Activated naive CD4-positive, alpha-beta T cell treated with anti-CD3 and anti-CD28 coated beads for 36 hours (primary cell): ENCODE measurements at regions not wholly inside any gene's neighbourhood (a gene's known extent, or its start where the extent isn't known, plus 50 kb on each side); places are given as distances from the start of the nearest gene placed in this dataset.

Experiments used
- CTCF ChIA-PET: fragments of 350-600 bp; sonication (Branson Sonifier 250); formaldehyde crosslinking; loops from one replicate; lab custom pipeline; 2021; ENCODE audit warnings: antibody characterized with exemption; lab: Charles Lee
- DNase-seq: peaks from one replicate; pipeline ENCODE4 v3.0.0-alpha.2; 2020
- H3K27ac Mint-ChIP-seq: one replicate; pipeline ENCODE4 v1.8.0; 2021; ENCODE audit warnings: mild to moderate bottlenecking, mixed read lengths
- H3K27me3 Mint-ChIP-seq: one replicate; pipeline ENCODE4 v1.8.0; 2021; ENCODE audit warnings: low read depth, mixed read lengths
- H3K36me3 Mint-ChIP-seq: one replicate; pipeline ENCODE4 v1.8.0; 2021; ENCODE audit warnings: low read depth, mixed read lengths
- H3K4me1 Mint-ChIP-seq: one replicate; pipeline ENCODE4 v1.8.0; 2021; ENCODE audit warnings: low read depth, mixed read lengths
- H3K4me3 Mint-ChIP-seq: one replicate; pipeline ENCODE4 v1.8.0; 2021; ENCODE audit warnings: mild to moderate bottlenecking, moderate library complexity, mixed read lengths
- H3K9me3 Mint-ChIP-seq: one replicate; pipeline ENCODE4 v1.8.0; 2021; ENCODE audit warnings: mixed read lengths
- intact Hi-C: fragments of 100-400 bp; cut with micrococcal nuclease; formaldehyde crosslinking; loops from one replicate; pipeline ENCODE4 v1.15.1; 2023

- no peak overlapping the region for H3K27ac Mint-ChIP-seq
- H3K27me3 Mint-ChIP-seq, result peaks cover 5% of the 10 kb centered on the region
- CTCF ChIA-PET, result no interaction called here
- intact Hi-C loops, result no loop called here
- no peak overlapping the region for H3K4me3 Mint-ChIP-seq
- H3K9me3 Mint-ChIP-seq, result peaks cover 1% of the 10 kb centered on the region
- DNase-seq, result no peak
- no peaks in the 10 kb centered on the region for H3K4me1 Mint-ChIP-seq
- no peaks in the 10 kb centered on the region for H3K36me3 Mint-ChIP-seq
Measured at GRCh38 chr15:47862402-47862801, 145.1 kb downstream of the SEMA6D start.

GRCh38 chr15:47866446-47866845 lies 149.1 kb downstream of the SEMA6D start:
- Mint-ChIP-seq H3K27me3 (peaks cover 1% of the 10 kb centered on the region), H3K27ac (no peak overlapping the region), H3K4me1 (no peaks in the 10 kb centered on the region), H3K9me3 (peaks cover 5% of the 10 kb centered on the region), H3K36me3 (no peaks in the 10 kb centered on the region), H3K4me3 (no peak overlapping the region)
- DNase-seq, result no peak
- CTCF ChIA-PET, result no interaction called here
- intact Hi-C loops, result no loop called here

GRCh38 chr15:47870300-47870955 lies 153.1 kb downstream of the SEMA6D start:
- Mint-ChIP-seq H3K27me3 (peaks cover 10% of the 10 kb centered on the region), H3K27ac (no peak overlapping the region), H3K9me3 (peaks cover 4% of the 10 kb centered on the region), H3K4me3 (no peak overlapping the region), H3K4me1 (no peaks in the 10 kb centered on the region), H3K36me3 (no peaks in the 10 kb centered on the region)
- no peak for DNase-seq
- intact Hi-C loops, result no loop called here
- CTCF ChIA-PET, result no interaction called here

- intact Hi-C loops, result no loop called here
- no peaks in the 10 kb centered on the region for H3K36me3 Mint-ChIP-seq
- peaks cover 10% of the 10 kb centered on the region for H3K27me3 Mint-ChIP-seq
- no peak for DNase-seq
- H3K4me1 Mint-ChIP-seq, result no peaks in the 10 kb centered on the region
- peaks cover 4% of the 10 kb centered on the region for H3K9me3 Mint-ChIP-seq
- no peak overlapping the region for H3K27ac Mint-ChIP-seq
- CTCF ChIA-PET, result no interaction called here
- no peak overlapping the region for H3K4me3 Mint-ChIP-seq
Measured at GRCh38 chr15:47870956-47871625, 153.8 kb downstream of the SEMA6D start.

GRCh38 chr15:47872208-47872607 lies 154.9 kb downstream of the SEMA6D start:
- H3K4me3 Mint-ChIP-seq, result no peak overlapping the region
- H3K36me3 Mint-ChIP-seq, result no peaks in the 10 kb centered on the region
- CTCF ChIA-PET, result interaction anchor here (0.6 kb wide), 1 partner anchor 13 kb away, joined by 3 read pairs; no protein-coding TSS in a partner anchor
- peaks cover 10% of the 10 kb centered on the region for H3K27me3 Mint-ChIP-seq
- intact Hi-C loops, result no loop called here
- no peak for DNase-seq
- no peak overlapping the region for H3K27ac Mint-ChIP-seq
- no peaks in the 10 kb centered on the region for H3K4me1 Mint-ChIP-seq
- H3K9me3 Mint-ChIP-seq, result peaks cover 4% of the 10 kb centered on the region

GRCh38 chr15:47872869-47873432 lies 155.6 kb downstream of the SEMA6D start:
- Mint-ChIP-seq H3K4me1 (no peaks in the 10 kb centered on the region), H3K27ac (no peak overlapping the region), H3K4me3 (no peak overlapping the region), H3K36me3 (no peaks in the 10 kb centered on the region), H3K9me3 (peaks cover 2% of the 10 kb centered on the region), H3K27me3 (peaks cover 9% of the 10 kb centered on the region)
- no peak for DNase-seq
- intact Hi-C loops, result no loop called here
- CTCF ChIA-PET, result no interaction called here

GRCh38 chr15:47876986-47877385 lies 159.7 kb downstream of the SEMA6D start:
- H3K9me3 Mint-ChIP-seq, result no peaks in the 10 kb centered on the region
- no peak overlapping the region for H3K27ac Mint-ChIP-seq
- H3K36me3 Mint-ChIP-seq, result no peaks in the 10 kb centered on the region
- H3K4me3 Mint-ChIP-seq, result no peak overlapping the region
- no peak for DNase-seq
- CTCF ChIA-PET, result no interaction called here
- peaks cover 11% of the 10 kb centered on the region for H3K27me3 Mint-ChIP-seq
- no peaks in the 10 kb centered on the region for H3K4me1 Mint-ChIP-seq
- intact Hi-C loops, result no loop called here

- Mint-ChIP-seq H3K27ac (no peak overlapping the region), H3K4me3 (no peak overlapping the region), H3K9me3 (no peaks in the 10 kb centered on the region), H3K36me3 (no peaks in the 10 kb centered on the region), H3K27me3 (peaks cover 11% of the 10 kb centered on the region), H3K4me1 (no peaks in the 10 kb centered on the region)
- CTCF ChIA-PET, result no interaction called here
- no peak for DNase-seq
- intact Hi-C loops, result no loop called here
Measured at GRCh38 chr15:47877836-47878235, 160.5 kb downstream of the SEMA6D start.

- Mint-ChIP-seq H3K27ac (no peak overlapping the region), H3K4me3 (no peak overlapping the region), H3K4me1 (no peaks in the 10 kb centered on the region), H3K9me3 (no peaks in the 10 kb centered on the region), H3K36me3 (no peaks in the 10 kb centered on the region), H3K27me3 (peaks cover 6% of the 10 kb centered on the region)
- CTCF ChIA-PET, result no interaction called here
- DNase-seq, result no peak
- intact Hi-C loops, result no loop called here
Measured at GRCh38 chr15:47885920-47886319, 168.6 kb downstream of the SEMA6D start.

- no peak overlapping the region for H3K4me3 Mint-ChIP-seq
- no peaks in the 10 kb centered on the region for H3K9me3 Mint-ChIP-seq
- H3K36me3 Mint-ChIP-seq, result no peaks in the 10 kb centered on the region
- intact Hi-C loops, result no loop called here
- H3K27me3 Mint-ChIP-seq, result peaks cover 6% of the 10 kb centered on the region
- CTCF ChIA-PET, result no interaction called here
- H3K27ac Mint-ChIP-seq, result no peak overlapping the region
- no peaks in the 10 kb centered on the region for H3K4me1 Mint-ChIP-seq
- no peak for DNase-seq
Measured at GRCh38 chr15:47887241-47887800, 170.0 kb downstream of the SEMA6D start.

- DNase-seq, result no peak
- no peaks in the 10 kb centered on the region for H3K36me3 Mint-ChIP-seq
- H3K9me3 Mint-ChIP-seq, result peaks cover under 1% of the 10 kb centered on the region
- H3K4me1 Mint-ChIP-seq, result no peaks in the 10 kb centered on the region
- H3K4me3 Mint-ChIP-seq, result no peak overlapping the region
- CTCF ChIA-PET, result no interaction called here
- no peak overlapping the region for H3K27ac Mint-ChIP-seq
- intact Hi-C loops, result no loop called here
- H3K27me3 Mint-ChIP-seq, result peaks cover 6% of the 10 kb centered on the region
Measured at GRCh38 chr15:47888385-47889100, 171.2 kb downstream of the SEMA6D start.

GRCh38 chr15:47890397-47891150 lies 173.3 kb downstream of the SEMA6D start:
- peaks cover 12% of the 10 kb centered on the region for H3K27me3 Mint-ChIP-seq
- H3K27ac Mint-ChIP-seq, result no peak overlapping the region

More at GRCh38 chr15:47890397-47891150, 173.3 kb downstream of the SEMA6D start:
- CTCF ChIA-PET, result interaction anchor here (0.6 to 0.8 kb wide), 2 partner anchors 8 to 10 kb away, joined by 3 read pairs; no protein-coding TSS in a partner anchor
- Mint-ChIP-seq H3K4me1 (no peaks in the 10 kb centered on the region), H3K9me3 (peaks cover 5% of the 10 kb centered on the region), H3K4me3 (no peak overlapping the region), H3K36me3 (no peaks in the 10 kb centered on the region)
- no peak for DNase-seq
- intact Hi-C loops, result no loop called here
